Endothelial cell of umbilical vein (primary cell): ENCODE measurements at regions not wholly inside any gene's neighbourhood (a gene's known extent, or its start where the extent isn't known, plus 50 kb on each side); places are given as distances from the start of the nearest gene placed in this dataset.

Source experiments
- BruUV-seq: library from RNA; stranded (reverse); fragments of 400-500 nt; replicated peaks from 2 replicates; lab custom pipeline; 2021; lab: Mats Ljungman, UMichigan
- CTCF ChIA-PET: fragments of 300-600, 350-600 bp; sonication (Branson Sonifier 250); formaldehyde crosslinking; loops from one replicate; lab custom pipeline; 2021; ENCODE audit warnings: antibody characterized with exemption, inconsistent platforms; lab: Charles Lee
- POLR2A ChIA-PET: fragments of 300-600, 350-600 bp; sonication (Branson Sonifier 250); formaldehyde crosslinking; loops from one replicate; lab custom pipeline; 2021; ENCODE audit warnings: antibody characterized with exemption, inconsistent platforms; lab: Charles Lee
- DNase-seq: peaks from one replicate; pipeline ENCODE4 v3.0.0-alpha.2; 2011; ENCODE audit warnings: low read depth, low spot score
- FAIRE-seq: peaks from 2 replicates; lab custom pipeline; 2011; peaks lifted over from hg19 to GRCh38; lab: Jason Lieb, UNC
- H2AFZ ChIP-seq: 2 replicates; pipeline ENCODE4 v1.6.0; 2012; ENCODE audit warnings: low read depth, low read length, control low read depth, inconsistent platforms
- H3K27ac ChIP-seq: 2 replicates; pipeline ENCODE4 v1.5.1; 2011; ENCODE audit warnings: low read depth, mild to moderate bottlenecking, control low read depth, low read length, moderate library complexity; ENCODE audit not compliant: insufficient read depth
- H3K27me3 ChIP-seq, 2 experiments: 2 replicates each; pipeline versions ENCODE4 v1.6.0 to v1.6.1; 2011; ENCODE audit warnings: low read length in 2 of 2, mixed read lengths in 1 of 2; ENCODE audit not compliant: control insufficient read depth in 2 of 2, insufficient read depth in 2 of 2
- H3K36me3 ChIP-seq, 2 experiments: 2 replicates in 1 of 2; 3 replicates in 1 of 2; pipeline ENCODE4 v1.5.1; 2011; ENCODE audit warnings: low read length in 2 of 2, mild to moderate bottlenecking in 1 of 2, moderate library complexity in 1 of 2; ENCODE audit not compliant: control insufficient read depth in 2 of 2, insufficient read depth in 2 of 2; ENCODE audit errors: extremely low read depth in 1 of 2
- H3K4me1 ChIP-seq: 3 replicates; pipeline ENCODE4 v1.5.1; 2011; ENCODE audit warnings: mild to moderate bottlenecking, low read length; ENCODE audit not compliant: control insufficient read depth, insufficient read depth; ENCODE audit errors: extremely low read depth
- H3K4me2 ChIP-seq: 2 replicates; pipeline ENCODE4 v1.6.1; 2011; ENCODE audit warnings: low read length, control low read depth, mixed read lengths; ENCODE audit not compliant: insufficient read depth
- H3K4me3 ChIP-seq, 3 experiments: fragments of 200-600 bp in 1 of 3; sonication (generic), shearing (Covaris generic) in 1 of 3; replicated peaks in 1 of 3; 2 replicates each; pipeline ENCODE4 v1.5.1; 2011 to 2016; ENCODE audit warnings: control low read depth in 3 of 3, low read length in 3 of 3, mild to moderate bottlenecking in 2 of 3, inconsistent platforms in 1 of 3, low read depth in 1 of 3, moderate library complexity in 1 of 3; ENCODE audit not compliant: insufficient read depth in 1 of 3
- H3K79me2 ChIP-seq: 2 replicates; pipeline ENCODE4 v1.6.0; 2012; ENCODE audit warnings: low read length, inconsistent platforms; ENCODE audit not compliant: control insufficient read depth, insufficient read depth
- H3K9ac ChIP-seq: replicated peaks from 2 replicates; pipeline ENCODE3; 2011; ENCODE audit warnings: low read length, control low read depth; ENCODE audit not compliant: insufficient read depth; ENCODE audit errors: extremely low read depth
- H3K9me1 ChIP-seq: replicated peaks from 3 replicates; pipeline ENCODE4 v1.6.0; 2011; ENCODE audit warnings: mild to moderate bottlenecking, low read length; ENCODE audit not compliant: control insufficient read depth, insufficient read depth; ENCODE audit errors: extremely low read depth
- H3K9me3 ChIP-seq: replicated peaks from 2 replicates; pipeline ENCODE4 v1.5.1; 2012; ENCODE audit warnings: low read length, inconsistent platforms; ENCODE audit not compliant: control insufficient read depth, insufficient read depth
- H4K20me1 ChIP-seq: replicated peaks from 2 replicates; pipeline ENCODE3; 2011; ENCODE audit warnings: mild to moderate bottlenecking, low read length; ENCODE audit not compliant: control insufficient read depth, insufficient read depth; ENCODE audit errors: extremely low read depth
- EZH2 ChIP-seq: IDR thresholded peaks from 2 replicates; pipeline ENCODE4 v1.6.1; 2012; ENCODE audit warnings: borderline replicate concordance, low read depth, mild to moderate bottlenecking, moderate library complexity, low read length, inconsistent platforms; ENCODE audit not compliant: severe bottlenecking
- FOS ChIP-seq: IDR thresholded peaks from 2 replicates; pipeline ENCODE4 v1.6.1; 2011; ENCODE audit warnings: mild to moderate bottlenecking, low read length, moderate library complexity, borderline replicate concordance; ENCODE audit not compliant: insufficient read depth
- GATA2 ChIP-seq: IDR thresholded peaks from 2 replicates; pipeline ENCODE4 v1.7.0; 2011; ENCODE audit warnings: low read depth, mild to moderate bottlenecking, moderate library complexity, mixed read lengths, low read length; ENCODE audit not compliant: insufficient read length, insufficient read depth
- JUN ChIP-seq: IDR thresholded peaks from 2 replicates; pipeline ENCODE4 v1.6.1; 2011; ENCODE audit warnings: borderline replicate concordance, low read depth; ENCODE audit not compliant: insufficient read length, insufficient read depth
- MAX ChIP-seq: IDR thresholded peaks from 2 replicates; pipeline ENCODE4 v1.6.1; 2011; ENCODE audit not compliant: insufficient read depth, insufficient read length
- MYC ChIP-seq: IDR thresholded peaks from one replicate; pipeline ENCODE4 v1.6.1; 2011; ENCODE audit warnings: mild to moderate bottlenecking, low read depth, low read length
- POLR2A ChIP-seq: IDR thresholded peaks from 2 replicates; pipeline ENCODE4 v1.6.1; 2012; ENCODE audit warnings: low read depth, mild to moderate bottlenecking, control low read depth, low read length
- POLR2AphosphoS5 ChIP-seq: IDR thresholded peaks from 2 replicates; pipeline ENCODE4 v1.6.1; 2012; ENCODE audit warnings: low read depth, mild to moderate bottlenecking, control low read depth, low read length, moderate library complexity; ENCODE audit not compliant: insufficient read depth
- dilution Hi-C: fragments of 300-500 bp; cut with MboI; formaldehyde crosslinking; loops from one replicate; pipeline ENCODE4 v1.15.0; 2019; ENCODE audit warnings: low sequenced_read_pairs; ENCODE audit not compliant: extremely low pct_ligation_motif_present
- intact Hi-C: fragments of 100-400 bp; cut with micrococcal nuclease; formaldehyde crosslinking; loops from one replicate; pipeline ENCODE4 v1.10.0; 2022
- TF ChIP-seq, protein P1 (sequence below), 2 donors: IDR thresholded peaks; 1 replicate in 1 of 2; 2 replicates in 1 of 2; pipeline ENCODE4 v1.5.1; 2011; ENCODE audit warnings: low read length in 2 of 2, mild to moderate bottlenecking in 2 of 2, moderate library complexity in 2 of 2, control low read depth in 1 of 2, inconsistent platforms in 1 of 2, low read depth in 1 of 2; ENCODE audit not compliant: insufficient read depth in 1 of 2; ENCODE audit errors: extremely low read depth in 1 of 2

GRCh38 chr2:105449076-105449475, 50.2 kb upstream of the FHL2 start:
- Histone ChIP-seq H3K9me3 (no peaks in the 10 kb centered on the region), H3K27ac (no peak overlapping the region), H3K9me1 (no peaks in the 10 kb centered on the region), H3K4me1 (no peaks in the 10 kb centered on the region), H3K4me2 (no peak overlapping the region), H2AFZ (no peak overlapping the region), H3K4me3 (no peak overlapping the region), H3K27me3 (peaks cover 3 to 5% of the 10 kb centered on the region in 2 experiments), H3K79me2 (no peaks in the 10 kb centered on the region), H3K36me3 (no peaks in the 10 kb centered on the region), H4K20me1 (no peaks in the 10 kb centered on the region), H3K9ac (no peak overlapping the region)
- ChIA-PET CTCF (interaction anchor here (1.0 kb wide), 1 partner anchor 9 kb away, joined by 3 read pairs; no protein-coding TSS in a partner anchor), POLR2A (no interaction called here)
- intact Hi-C loops, result no loop called here
- FAIRE-seq (no peak), DNase-seq (no peak)
- TF ChIP-seq JUN (no peak), MAX (no peak), MYC (no peak), GATA2 (no peak), POLR2AphosphoS5 (no peak), FOS (no peak), POLR2A (no peak), EZH2 (no peak)
- TF ChIP-seq, protein P1, sequence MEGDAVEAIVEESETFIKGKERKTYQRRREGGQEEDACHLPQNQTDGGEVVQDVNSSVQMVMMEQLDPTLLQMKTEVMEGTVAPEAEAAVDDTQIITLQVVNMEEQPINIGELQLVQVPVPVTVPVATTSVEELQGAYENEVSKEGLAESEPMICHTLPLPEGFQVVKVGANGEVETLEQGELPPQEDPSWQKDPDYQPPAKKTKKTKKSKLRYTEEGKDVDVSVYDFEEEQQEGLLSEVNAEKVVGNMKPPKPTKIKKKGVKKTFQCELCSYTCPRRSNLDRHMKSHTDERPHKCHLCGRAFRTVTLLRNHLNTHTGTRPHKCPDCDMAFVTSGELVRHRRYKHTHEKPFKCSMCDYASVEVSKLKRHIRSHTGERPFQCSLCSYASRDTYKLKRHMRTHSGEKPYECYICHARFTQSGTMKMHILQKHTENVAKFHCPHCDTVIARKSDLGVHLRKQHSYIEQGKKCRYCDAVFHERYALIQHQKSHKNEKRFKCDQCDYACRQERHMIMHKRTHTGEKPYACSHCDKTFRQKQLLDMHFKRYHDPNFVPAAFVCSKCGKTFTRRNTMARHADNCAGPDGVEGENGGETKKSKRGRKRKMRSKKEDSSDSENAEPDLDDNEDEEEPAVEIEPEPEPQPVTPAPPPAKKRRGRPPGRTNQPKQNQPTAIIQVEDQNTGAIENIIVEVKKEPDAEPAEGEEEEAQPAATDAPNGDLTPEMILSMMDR (IDR thresholded peaks at IDR 0.05; ENCODE audit: extremely low read depth in 1 of 2, insufficient read depth in 1 of 2, low read depth in 1 of 2, low read length in 2 of 2), result no peak
- dilution Hi-C loops, result no loop called here
- BruUV-seq, result no TSS peak
